PFSK-1 (cell line): ENCODE measurements at regions not wholly inside any gene's neighbourhood (a gene's known extent, or its start where the extent isn't known, plus 50 kb on each side); places are given as distances from the start of the nearest gene placed in this dataset.

ENCODE experiments used
- FOXP2 ChIP-seq: optimal IDR thresholded peaks from 2 replicates; pipeline ENCODE3; 2011; ENCODE audit warnings: borderline replicate concordance, control low read depth, inconsistent platforms; ENCODE audit not compliant: insufficient read depth; ENCODE audit errors: extremely low read length, extremely low read depth
- POLR2AphosphoS5 ChIP-seq: IDR thresholded peaks from 2 replicates; pipeline ENCODE4 v1.6.1; 2012; ENCODE audit warnings: low read depth, mild to moderate bottlenecking, control low read depth, low read length, moderate library complexity
- TAF1 ChIP-seq: IDR thresholded peaks from 2 replicates; pipeline ENCODE4 v1.6.1; 2012; ENCODE audit warnings: low read length, control low read depth, borderline replicate concordance; ENCODE audit not compliant: insufficient read depth

GRCh38 chr9:27851858-27852257 lies 278.6 kb upstream of the C9orf72 start:
- TF ChIP-seq POLR2AphosphoS5: no peak
- TF ChIP-seq FOXP2: no peak
- TF ChIP-seq TAF1: no peak
